ENCODE measurements at regions not wholly inside any gene's neighbourhood (a gene's known extent, or its start where the extent isn't known, plus 50 kb on each side); places are given as distances from the start of the nearest gene placed in this dataset.

GRCh38 chr3:117565777-117566176 is 856.2 kb downstream of the TUSC7 start:
- TF ChIP-seq CTCF (IDR thresholded peaks at IDR 0.05) (no peak), POLR2A (IDR thresholded peaks at IDR 0.05) (no peak)

Measured in right lobe of liver (tissue), 4 donors.